GM19043 (cell line): ENCODE measurements at regions not wholly inside any gene's neighbourhood (a gene's known extent, or its start where the extent isn't known, plus 50 kb on each side); places are given as distances from the start of the nearest gene placed in this dataset.

Source experiments
- ATAC-seq: cut with Tn5 transposase; IDR thresholded peaks from one replicate; pipeline ENCODE4 v1.9.1; 2021; ENCODE audit warnings: low read depth; ENCODE audit not compliant: unreplicated experiment

- no peak for ATAC-seq
Measured at GRCh38 chr13:44017756-44018309, 138.1 kb downstream of the LACC1 start.

GRCh38 chr13:44019651-44020050, 139.9 kb downstream of the LACC1 start:
- no peak for ATAC-seq

- ATAC-seq, result no peak
Measured at GRCh38 chr13:44021422-44021821, 141.7 kb downstream of the LACC1 start.

- ATAC-seq, result no peak
Measured at GRCh38 chr13:44022196-44022595, 142.5 kb downstream of the LACC1 start.

- no peak for ATAC-seq
Measured at GRCh38 chr13:44024167-44024845, 144.6 kb downstream of the LACC1 start.

GRCh38 chr13:44024846-44025195, 145.1 kb downstream of the LACC1 start:
- no peak for ATAC-seq

GRCh38 chr13:44026194-44026593, 146.5 kb downstream of the LACC1 start:
- ATAC-seq, result no peak

GRCh38 chr13:44028734-44029133, 149.0 kb downstream of the LACC1 start:
- no peak for ATAC-seq

GRCh38 chr13:44030615-44031014, 150.9 kb downstream of the LACC1 start:
- ATAC-seq, result no peak

- no peak for ATAC-seq
Measured at GRCh38 chr13:44031555-44031954, 151.9 kb downstream of the LACC1 start.

- no peak for ATAC-seq
Measured at GRCh38 chr13:44032802-44033201, 153.1 kb downstream of the LACC1 start.

GRCh38 chr13:44035400-44035799, 155.7 kb downstream of the LACC1 start:
- ATAC-seq, result no peak

GRCh38 chr13:44040070-44040817, 160.5 kb downstream of the LACC1 start:
- ATAC-seq, result no peak

- no peak for ATAC-seq
Measured at GRCh38 chr13:44040818-44041100, 161.1 kb downstream of the LACC1 start.

- no peak for ATAC-seq
Measured at GRCh38 chr13:44044547-44045179, 165.0 kb downstream of the LACC1 start.

GRCh38 chr13:44045180-44045562, 165.5 kb downstream of the LACC1 start:
- ATAC-seq, result no peak

- no peak for ATAC-seq
Measured at GRCh38 chr13:44046428-44046827, 166.7 kb downstream of the LACC1 start.

GRCh38 chr13:44048326-44048725, 168.6 kb downstream of the LACC1 start:
- ATAC-seq, result no peak

- ATAC-seq, result no peak
Measured at GRCh38 chr13:44049081-44049945, 169.6 kb downstream of the LACC1 start.

GRCh38 chr13:44050450-44051063, 170.9 kb downstream of the LACC1 start:
- ATAC-seq, result no peak
